K562 (cell line): ENCODE measurements at regions not wholly inside any gene's neighbourhood (a gene's known extent, or its start where the extent isn't known, plus 50 kb on each side); places are given as distances from the start of the nearest gene placed in this dataset.

ENCODE experiments used
- CBX5 ChIP-seq: IDR thresholded peaks from 2 replicates; pipeline ENCODE4 v1.6.1; 2014; ENCODE audit warnings: low read depth, borderline replicate concordance
- SMAD1 ChIP-seq: fragments of 150-350 bp; IDR thresholded peaks from 2 replicates; pipeline ENCODE4 v1.6.1; 2014; ENCODE audit warnings: low read length, low read depth; ENCODE audit not compliant: partially characterized antibody
- YY1 ChIP-seq, 3 experiments: IDR thresholded peaks; 2 replicates each; pipeline ENCODE4 v1.6.1; 2011; ENCODE audit warnings: low read length in 2 of 3, mild to moderate bottlenecking in 2 of 3, moderate library complexity in 2 of 3, borderline replicate concordance in 1 of 3, control low read depth in 1 of 3, low read depth in 1 of 3; ENCODE audit not compliant: insufficient read depth in 3 of 3, insufficient replicate concordance in 2 of 3, control insufficient read depth in 1 of 3, insufficient read length in 1 of 3; ENCODE audit errors: extremely low read depth in 1 of 3
- ZNF79 ChIP-seq: fragments of 250-450 bp; sonication (Bioruptor Pico); IDR thresholded peaks from 2 replicates; pipeline ENCODE4 v1.4.0; 2020; ENCODE audit warnings: low read depth, mild to moderate bottlenecking, moderate library complexity

GRCh38 chr2:126269911-126270310 is 386.0 kb upstream of the GYPC start:
- TF ChIP-seq SMAD1 (no peak), YY1 (IDR thresholded peaks at IDR 0.05; ENCODE audit: borderline replicate concordance in 1 of 3, control insufficient read depth in 1 of 3, extremely low read depth in 1 of 3, insufficient read depth in 3 of 3, insufficient read length in 1 of 3, insufficient replicate concordance in 2 of 3, low read depth in 1 of 3, low read length in 2 of 3) (no peak), CBX5 (no peak), ZNF79 (CRISPR knock-in tag) (no peak)
